ENCODE measurements at regions not wholly inside any gene's neighbourhood (a gene's known extent, or its start where the extent isn't known, plus 50 kb on each side); places are given as distances from the start of the nearest gene placed in this dataset.
"Not testable (repeated sequence)": the region's sequence is repeated elsewhere in the genome, so short reads cannot be mapped to it uniquely, and the experiment has no call there.

GRCh38 chr18:76005632-76006208, 489.3 kb downstream of the ZNF516 start:
- TF ChIP-seq CTCF (IDR thresholded peaks at IDR 0.05; ENCODE audit: low read depth, low read length) = no peak
- no peak overlapping the region for H3K4me3 ChIP-seq (ENCODE audit: low read depth, low read length)

GRCh38 chr18:75987913-75988312, 507.1 kb downstream of the ZNF516 start:
- H3K4me3 ChIP-seq (ENCODE audit: low read depth, low read length) = not testable (repeated sequence)

DNA sequence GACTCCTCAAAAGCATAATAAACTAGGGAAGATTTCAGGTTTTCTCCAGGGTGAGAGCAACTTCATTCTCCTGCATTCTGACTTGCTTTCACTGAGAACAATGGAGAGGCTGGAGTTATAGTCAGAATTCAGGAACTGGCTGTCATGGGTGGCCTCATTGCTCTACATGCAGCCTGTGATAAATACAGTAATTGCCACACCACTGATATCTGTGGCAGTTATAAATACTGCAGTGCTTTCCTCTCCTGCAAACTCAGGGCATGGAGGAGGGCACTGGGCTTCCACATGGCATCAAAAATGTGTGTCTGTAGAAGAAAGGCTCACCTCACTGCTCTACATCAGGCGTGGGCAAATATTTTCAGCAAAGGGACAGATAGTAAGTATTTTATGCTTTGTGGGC, 510.2 kb downstream of the ZNF516 start:
- no peak for TF ChIP-seq CTCF (IDR thresholded peaks at IDR 0.05; ENCODE audit: low read depth, low read length)

DNA sequence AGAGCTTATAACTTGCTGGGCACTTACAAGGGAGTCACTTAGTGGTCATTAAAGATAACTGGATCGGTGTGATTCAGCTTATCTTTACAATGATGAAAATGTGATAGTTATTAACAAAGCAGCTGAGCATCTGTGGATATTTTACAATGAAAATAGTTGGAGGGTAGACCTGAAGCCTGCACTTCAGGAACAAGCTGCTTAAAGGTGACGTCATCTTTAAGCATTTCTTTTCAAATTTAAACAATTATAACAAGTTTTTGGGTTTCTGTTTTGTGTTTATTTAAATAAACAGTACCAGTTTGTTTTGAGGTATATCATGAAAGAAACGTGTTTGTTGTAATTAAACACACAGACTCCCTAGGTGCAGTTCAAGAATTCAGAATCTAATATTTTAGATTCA, 513.9 kb downstream of the ZNF516 start:
- no peak for TF ChIP-seq CTCF (IDR thresholded peaks at IDR 0.05; ENCODE audit: low read depth, low read length)
- no peak overlapping the region for H3K4me3 ChIP-seq (ENCODE audit: low read depth, low read length)

More for the DNA sequence above, 510.2 kb downstream of the ZNF516 start:
- H3K4me3 ChIP-seq (ENCODE audit: low read depth, low read length) = no peak overlapping the region

GRCh38 chr18:75977081-75977480, 518.0 kb downstream of the ZNF516 start:
- no peak for TF ChIP-seq CTCF (IDR thresholded peaks at IDR 0.05; ENCODE audit: low read depth, low read length)
- H3K4me3 ChIP-seq (ENCODE audit: low read depth, low read length) = no peak overlapping the region

- TF ChIP-seq CTCF (IDR thresholded peaks at IDR 0.05; ENCODE audit: low read depth, low read length) = no peak
- no peak overlapping the region for H3K4me3 ChIP-seq (ENCODE audit: low read depth, low read length)
Observed at GRCh38 chr18:75970212-75970611, 524.8 kb downstream of the ZNF516 start.

GRCh38 chr18:75966431-75966830, 528.6 kb downstream of the ZNF516 start:
- H3K4me3 ChIP-seq (ENCODE audit: low read depth, low read length) = no peak overlapping the region
- TF ChIP-seq CTCF (IDR thresholded peaks at IDR 0.05; ENCODE audit: low read depth, low read length) = no peak

- no peak for TF ChIP-seq CTCF (IDR thresholded peaks at IDR 0.05; ENCODE audit: low read depth, low read length)
- no peak overlapping the region for H3K4me3 ChIP-seq (ENCODE audit: low read depth, low read length)
Observed at GRCh38 chr18:75962036-75962572, 532.9 kb downstream of the ZNF516 start.

- H3K4me3 ChIP-seq (ENCODE audit: low read depth, low read length) = not testable (repeated sequence)
Observed at GRCh38 chr18:75960356-75960755, 532.9 kb upstream of the SMIM21 start.
